ENCODE measurements at regions not wholly inside any gene's neighbourhood (a gene's known extent, or its start where the extent isn't known, plus 50 kb on each side); places are given as distances from the start of the nearest gene placed in this dataset.

DNA sequence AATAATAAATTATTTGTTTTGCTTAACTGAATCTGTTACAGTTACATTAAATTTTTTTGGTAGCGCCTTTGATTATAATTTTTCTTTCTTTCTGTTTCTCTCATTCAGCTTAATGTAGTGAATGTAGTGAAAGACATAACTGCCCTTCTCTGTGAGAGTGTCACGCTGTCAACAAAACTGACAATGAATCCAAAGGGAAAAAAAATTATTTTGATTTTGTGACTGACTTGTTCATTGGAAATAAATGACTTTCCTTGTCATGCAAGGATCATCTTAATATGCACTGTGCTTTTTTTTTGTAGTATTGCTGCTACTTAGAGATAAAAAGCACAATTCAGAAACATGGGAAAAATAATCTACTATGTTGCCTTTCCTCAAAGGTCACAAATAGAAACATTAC, 1196.4 kb downstream of the PCDH17 start:
- no peak for TF ChIP-seq SUZ12 (IDR thresholded peaks at IDR 0.05; ENCODE audit: extremely low read depth, insufficient read depth, insufficient read length)
- TF ChIP-seq YY1 (IDR thresholded peaks at IDR 0.05; ENCODE audit: insufficient read depth, insufficient read length), result no peak
- TF ChIP-seq ZNF274 (IDR thresholded peaks at IDR 0.05; ENCODE audit: low read depth, low read length), result no peak

Data from NT2/D1 (cell line).